ENCODE measurements at regions not wholly inside any gene's neighbourhood (a gene's known extent, or its start where the extent isn't known, plus 50 kb on each side); places are given as distances from the start of the nearest gene placed in this dataset.

GRCh38 chr5:124343451-124343867 lies 403.0 kb downstream of the ZNF608 start:
- FAIRE-seq: no peak

DNA sequence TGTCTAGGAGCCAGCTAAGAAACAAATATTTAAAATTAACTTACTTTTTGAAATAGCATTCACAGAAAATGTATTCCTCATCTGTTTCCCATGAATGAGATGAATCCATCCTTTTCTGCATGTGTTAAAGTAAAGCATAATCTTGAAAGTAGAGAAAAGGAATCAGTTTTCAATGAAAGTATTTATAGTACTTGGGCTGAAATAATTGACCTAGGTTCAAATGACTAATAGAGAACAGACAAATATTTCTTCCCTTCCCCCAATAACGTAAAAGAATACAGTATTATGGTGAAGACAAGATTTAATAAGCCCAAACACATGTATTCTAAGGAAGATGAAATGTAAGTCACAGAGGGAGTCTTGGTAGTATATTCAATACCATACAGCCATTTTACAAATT lies 403.5 kb downstream of the ZNF608 start:
- no peak for FAIRE-seq

GRCh38 chr5:124342584-124342983 lies 403.9 kb downstream of the ZNF608 start:
- FAIRE-seq: no peak

GRCh38 chr5:124342027-124342471 lies 404.4 kb downstream of the ZNF608 start:
- no peak for FAIRE-seq

- FAIRE-seq: no peak
Observed at GRCh38 chr5:124341066-124341858, 405.2 kb downstream of the ZNF608 start.

- FAIRE-seq: no peak
Observed at GRCh38 chr5:124337996-124338395, 408.4 kb downstream of the ZNF608 start.

DNA sequence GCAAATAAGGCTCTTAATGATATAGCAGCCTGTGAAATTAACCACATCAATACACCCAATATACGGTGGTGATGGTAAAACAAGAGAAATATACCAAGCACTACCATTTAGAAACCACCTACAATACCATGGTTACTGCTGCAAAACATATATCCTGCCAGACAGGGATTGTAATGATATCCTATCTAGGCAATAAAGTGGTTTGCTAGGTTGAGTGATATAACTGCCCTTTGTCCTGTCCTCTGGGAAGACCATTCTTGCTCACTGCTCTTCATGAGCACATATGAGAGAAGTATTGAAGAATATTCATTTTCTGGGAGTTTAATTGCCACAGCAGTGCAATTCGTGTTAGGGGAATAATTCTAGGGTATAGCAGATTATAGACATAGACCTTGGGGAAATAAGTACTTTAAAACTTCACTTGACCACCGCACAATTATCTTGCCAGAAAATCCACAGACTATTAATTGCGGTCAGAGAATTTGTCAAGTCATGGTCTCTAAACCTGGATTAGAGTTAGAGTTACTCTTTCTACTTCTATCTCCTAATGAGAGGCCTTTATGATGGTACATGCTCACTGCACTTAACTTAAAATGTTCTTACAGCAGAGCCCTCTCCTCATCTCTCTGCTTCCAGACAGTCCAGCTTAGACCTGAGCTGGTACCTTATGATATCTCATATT lies 413.0 kb downstream of the ZNF608 start:
- no peak for FAIRE-seq

- FAIRE-seq: no peak
Observed at GRCh38 chr5:124332273-124332672, 414.2 kb downstream of the ZNF608 start.

DNA sequence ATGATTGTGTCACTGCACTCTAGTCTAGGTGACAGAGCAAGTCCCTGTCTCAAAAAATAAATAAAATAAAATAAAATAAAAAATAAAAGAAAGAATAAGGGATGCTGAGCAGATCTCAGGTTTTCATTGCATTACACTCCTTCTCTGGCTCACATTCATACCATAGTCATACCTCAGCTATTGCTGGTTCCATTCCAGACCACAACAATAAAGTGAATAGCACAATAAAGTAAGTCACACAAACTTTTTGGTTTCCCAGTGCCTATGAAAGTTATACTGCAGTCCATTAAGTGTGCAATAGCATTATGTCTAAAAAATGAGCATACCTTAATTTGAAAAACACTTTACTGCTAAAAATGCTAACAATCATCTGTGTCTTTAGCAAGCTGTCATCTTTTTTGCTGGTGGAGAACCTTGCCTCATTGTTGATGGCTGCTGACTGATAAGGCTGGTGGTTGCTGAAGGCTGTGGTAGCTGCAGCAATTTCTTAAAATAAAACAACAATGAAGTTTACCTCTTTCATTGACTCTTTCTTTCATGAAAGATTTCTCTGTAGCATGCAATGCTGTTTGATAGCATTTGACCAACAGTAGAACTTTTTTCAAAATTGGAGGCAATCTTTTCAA lies 415.7 kb downstream of the ZNF608 start:
- no peak for FAIRE-seq

DNA sequence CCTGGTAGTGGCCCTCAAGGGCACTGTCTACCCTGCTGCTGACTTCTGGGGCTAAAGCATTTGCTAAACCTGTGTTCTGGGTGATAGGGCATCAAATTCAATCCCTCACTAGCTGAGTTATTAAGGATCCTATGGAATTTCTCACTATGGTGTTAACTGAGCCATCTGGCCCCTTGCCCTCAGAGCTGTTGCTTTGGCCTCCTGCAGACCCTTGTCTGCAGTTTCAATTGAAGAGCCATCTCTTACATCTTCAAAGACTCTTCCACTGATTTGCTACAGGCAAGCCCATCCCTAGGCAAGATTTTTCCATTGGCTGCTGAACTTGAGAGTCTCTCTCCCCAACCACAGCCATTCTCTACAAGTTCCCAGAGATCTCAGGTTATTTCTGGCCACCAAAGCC lies 418.2 kb downstream of the ZNF608 start:
- FAIRE-seq: no peak

DNA sequence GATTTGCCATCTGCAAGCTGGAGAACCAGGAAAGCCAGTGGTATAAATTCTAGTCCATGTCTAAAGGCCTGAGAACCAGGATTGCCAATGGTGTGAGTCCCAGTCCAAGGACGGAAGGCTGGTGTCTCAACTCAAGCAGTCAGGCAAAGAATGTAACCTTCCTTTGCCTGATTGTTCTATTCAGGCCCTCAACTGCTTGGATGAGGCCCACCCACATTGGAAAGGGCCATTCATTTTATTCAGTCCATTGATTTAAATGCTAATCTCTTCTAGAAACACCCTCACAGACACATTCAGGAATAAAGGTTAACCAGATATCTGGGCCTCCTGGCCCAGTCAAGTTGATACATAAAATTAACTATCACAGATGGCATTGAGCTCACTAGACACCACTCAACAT lies 427.8 kb downstream of the ZNF608 start:
- FAIRE-seq: no peak

DNA sequence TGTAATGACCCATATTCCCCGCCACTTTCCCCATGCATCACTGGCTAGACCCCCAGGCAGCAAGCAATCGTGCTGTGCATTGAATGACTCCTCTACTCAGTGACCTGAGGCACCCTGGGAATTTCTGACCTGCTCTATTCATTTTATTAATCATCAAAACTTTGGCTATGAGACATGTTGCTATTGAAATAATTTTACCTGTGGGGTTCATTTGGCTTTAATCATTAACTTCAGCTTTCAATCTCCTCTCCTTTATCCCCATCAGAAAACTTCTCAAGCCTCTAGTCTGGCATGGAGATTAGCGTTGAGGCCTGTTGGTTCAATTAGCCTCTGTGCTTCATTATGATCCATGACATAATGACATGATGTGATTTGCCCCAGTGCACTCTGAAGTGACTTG lies 429.0 kb downstream of the ZNF608 start:
- no peak for FAIRE-seq

GRCh38 chr5:124315741-124316415 lies 430.6 kb downstream of the ZNF608 start:
- FAIRE-seq: no peak

GRCh38 chr5:124310453-124310852 lies 436.0 kb downstream of the ZNF608 start:
- FAIRE-seq: no peak

DNA sequence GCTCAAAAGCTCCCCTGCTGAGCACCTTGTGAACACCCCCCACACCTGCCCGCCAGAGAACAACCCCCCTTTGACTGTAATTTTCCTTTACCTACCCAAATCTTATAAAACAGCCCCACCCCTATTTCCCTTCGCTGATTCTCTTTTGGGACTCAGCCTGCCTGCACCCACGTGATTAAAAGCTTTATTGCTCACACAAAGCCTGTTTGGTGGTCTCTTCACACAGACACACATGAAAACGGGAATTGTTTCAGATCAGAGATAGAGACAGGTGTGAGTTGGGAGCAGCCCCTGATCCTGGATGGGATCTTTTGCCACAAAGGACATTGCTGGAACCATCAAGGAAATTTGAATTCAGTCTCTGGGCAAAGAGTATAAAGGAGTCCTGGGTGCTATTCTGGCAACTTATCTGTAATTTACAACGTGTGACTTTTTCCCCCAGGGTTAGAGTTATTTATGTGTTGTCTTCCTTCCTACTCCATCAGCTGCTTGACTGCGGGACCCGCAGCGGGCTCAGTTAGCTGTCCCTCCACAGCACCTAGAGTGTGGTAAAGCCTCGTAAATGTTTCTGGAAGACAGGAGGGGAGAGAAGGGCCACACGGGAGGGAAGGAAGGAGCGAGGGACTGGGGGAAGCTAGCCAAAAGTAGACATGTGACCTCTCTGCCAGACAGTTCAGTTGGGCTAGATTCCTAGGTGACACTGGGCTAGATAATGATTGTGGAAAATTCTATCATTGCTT lies 437.0 kb downstream of the ZNF608 start:
- no peak for FAIRE-seq

DNA sequence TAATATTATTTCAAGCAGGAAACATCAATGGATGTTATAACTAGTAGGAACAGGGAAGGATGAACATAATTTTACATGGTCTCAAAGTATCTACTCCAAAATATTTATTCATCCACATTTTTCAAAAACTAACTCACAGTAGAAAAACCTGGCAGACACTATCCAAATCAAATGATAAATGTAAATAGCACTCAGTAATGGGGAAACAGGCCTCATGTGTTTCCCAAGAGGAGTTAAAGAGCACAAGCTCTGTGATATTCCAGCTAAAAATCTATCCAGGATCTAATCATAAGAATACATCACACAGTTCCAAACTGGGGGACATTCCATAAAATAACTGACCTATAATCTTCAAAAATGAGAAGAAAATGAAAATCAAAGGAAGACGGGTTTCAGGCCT lies 443.1 kb downstream of the ZNF608 start:
- no peak for FAIRE-seq

DNA sequence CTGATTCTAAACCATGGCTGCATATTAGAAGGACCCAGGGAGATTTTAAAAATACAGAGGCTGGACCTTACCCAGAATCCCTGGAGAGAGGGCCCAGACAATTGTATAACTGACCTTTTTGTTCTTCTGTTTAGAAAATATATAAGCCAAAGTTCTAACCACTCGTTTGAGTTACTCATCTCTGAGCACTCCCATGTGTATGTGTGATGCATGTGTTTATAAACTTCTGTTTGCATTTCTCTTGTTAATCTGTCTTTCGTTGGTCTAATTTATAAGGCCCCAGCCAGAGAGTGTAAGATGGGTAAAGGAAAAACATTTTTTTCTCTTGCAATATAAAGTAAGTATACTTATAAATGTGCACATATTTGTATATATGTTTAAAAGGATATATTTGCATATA lies 443.9 kb downstream of the ZNF608 start:
- no peak for FAIRE-seq

DNA sequence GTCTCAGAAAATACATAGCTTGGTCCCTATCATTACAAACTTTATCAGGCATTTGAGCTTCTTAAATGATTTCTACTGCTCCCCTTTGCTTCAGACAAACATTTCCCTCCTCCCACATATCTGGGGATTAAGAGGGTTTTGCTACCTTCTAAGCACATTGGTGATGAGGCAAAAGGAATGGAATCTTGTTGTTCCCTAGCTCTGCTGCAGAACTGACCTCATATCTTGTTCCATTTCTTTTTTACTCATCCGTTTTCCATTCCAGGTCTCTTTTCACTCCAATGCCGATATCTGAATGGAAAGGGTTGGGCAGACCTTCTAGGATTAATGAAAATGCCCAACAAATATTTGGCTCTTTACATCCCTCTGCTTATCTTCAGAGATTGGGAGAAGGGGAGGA lies 444.6 kb downstream of the ZNF608 start:
- FAIRE-seq: no peak

- no peak for FAIRE-seq
Observed at GRCh38 chr5:124300815-124301621, 445.4 kb downstream of the ZNF608 start.

DNA sequence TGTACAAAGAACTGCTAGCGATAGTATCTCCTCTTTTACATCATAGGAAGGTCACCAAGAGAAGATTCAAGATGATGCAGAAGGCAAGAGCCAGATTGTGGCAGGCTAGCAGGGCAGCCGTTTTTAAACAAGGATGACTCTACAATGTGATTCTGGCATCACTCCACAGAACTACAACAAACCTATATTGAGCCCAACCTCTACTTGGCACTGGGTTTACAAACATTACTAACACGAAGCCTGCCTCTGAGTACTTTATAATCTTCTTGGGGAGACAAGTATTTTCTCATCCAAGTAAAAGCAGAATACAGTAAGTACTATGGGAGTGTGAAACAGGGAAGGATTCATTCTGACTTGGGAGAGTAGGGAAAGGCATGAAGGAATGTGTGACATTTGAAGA lies 448.6 kb downstream of the ZNF608 start:
- no peak for FAIRE-seq

- no peak for FAIRE-seq
Observed at GRCh38 chr5:124292322-124292855, 454.1 kb downstream of the ZNF608 start.

All from G401.6 (cell line).